Esophagus muscularis mucosa (tissue), 4 donors: ENCODE measurements at regions not wholly inside any gene's neighbourhood (a gene's known extent, or its start where the extent isn't known, plus 50 kb on each side); places are given as distances from the start of the nearest gene placed in this dataset.

ENCODE experiments used
- DNase-seq: peaks from one replicate; pipeline ENCODE4 v3.0.0-alpha.2; 2017; ENCODE audit errors: extremely low spot score
- H3K27ac ChIP-seq, 4 donors: fragments of 200-600 bp; sonication (generic); replicated peaks in 1 of 4; 1 replicate in 3 of 4; 2 replicates in 1 of 4; pipeline ENCODE4 v1.5.1; 2016 to 2019; ENCODE audit warnings: mild to moderate bottlenecking in 1 of 4
- H3K27me3 ChIP-seq, 4 donors: fragments of 200-600 bp; sonication (generic); one replicate each; pipeline versions ENCODE4 v1.5.1 to v1.6.0; 2016 to 2019
- H3K36me3 ChIP-seq, 4 donors: fragments of 200-600 bp; sonication (generic); one replicate each; pipeline ENCODE4 v1.5.1; 2016 to 2019
- H3K4me1 ChIP-seq, 4 donors: fragments of 200-600 bp; sonication (generic); one replicate each; pipeline ENCODE4 v1.5.1; 2016 to 2019
- H3K4me3 ChIP-seq, 4 donors: fragments of 200-600 bp; sonication (generic); 1 replicate in 2 of 4; 2 replicates in 2 of 4; pipeline ENCODE4 v1.5.1; 2016 to 2019; ENCODE audit warnings: mild to moderate bottlenecking in 4 of 4, moderate library complexity in 1 of 4
- H3K9me3 ChIP-seq, 4 donors: fragments of 200-600 bp; sonication (generic); 1 replicate in 3 of 4; 2 replicates in 1 of 4; pipeline ENCODE4 v1.5.1; 2016 to 2019
- EP300 ChIP-seq: sonication (generic); formaldehyde crosslinking; IDR thresholded peaks from one replicate; pipeline ENCODE4 v1.6.1; 2017; ENCODE audit warnings: antibody characterized with exemption
- POLR2A ChIP-seq: fragments of 450-650 bp; IDR thresholded peaks from one replicate; pipeline ENCODE4 v1.6.1; 2017; ENCODE audit warnings: antibody characterized with exemption, moderate library complexity, mild to moderate bottlenecking, low read depth
- POLR2AphosphoS5 ChIP-seq, 2 donors: sonication (generic); formaldehyde crosslinking; IDR thresholded peaks; one replicate each; pipeline ENCODE4 v1.6.1; 2017; ENCODE audit warnings: antibody characterized with exemption in 2 of 2
- WGBS: methylation state at CpG from one replicate; pipeline ENCODE4 v1.1.5; 2018; 5-methylcytosine and 5-hydroxymethylcytosine counted together
- intact Hi-C: fragments of 100-400 bp; cut with DNase I; formaldehyde crosslinking; loops from one replicate; pipeline ENCODE4 v1.15.1; 2023
- TF ChIP-seq, protein P1 (sequence below), 3 experiments: fragments of 200-600 bp in 2 of 3; fragments of 450-650 bp in 1 of 3; sonication (generic) in 2 of 3; IDR thresholded peaks; one replicate each; pipeline ENCODE4 v1.5.1; 2017 to 2019; ENCODE audit warnings: antibody characterized with exemption in 3 of 3, mild to moderate bottlenecking in 2 of 3, moderate library complexity in 1 of 3

DNA sequence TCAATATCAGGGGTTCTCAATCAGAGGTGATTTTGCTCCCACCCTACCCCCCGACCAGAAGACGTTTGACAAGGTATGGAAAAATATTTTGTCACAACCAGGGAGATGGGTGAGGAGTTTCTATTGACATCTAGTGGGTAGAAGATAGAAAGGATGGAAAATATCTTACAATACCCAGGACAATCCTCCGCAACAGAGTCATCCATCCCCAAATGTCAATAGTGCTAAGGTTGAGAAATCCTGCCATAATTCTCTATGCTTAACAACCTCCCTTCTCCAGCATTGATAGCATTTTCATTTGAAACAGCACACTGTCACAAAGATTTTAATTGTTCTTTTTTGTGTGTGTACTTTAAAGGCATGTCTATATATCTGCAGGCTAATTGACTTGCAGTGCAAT is 890.5 kb downstream of the PDHA2 start:
- Histone ChIP-seq H3K9me3 (no peaks in the 10 kb centered on the region), H3K4me1 (no peaks in the 10 kb centered on the region), H3K27ac (no peak overlapping the region), H3K27me3 (no peaks in the 10 kb centered on the region), H3K36me3 (no peaks in the 10 kb centered on the region), H3K4me3 (no peak overlapping the region)
- 87% methylated on average over 3 of the region's 3 CpGs for WGBS
- intact Hi-C loops, result no loop called here
- TF ChIP-seq EP300, result no peak
- no peak for TF ChIP-seq POLR2A
- TF ChIP-seq, protein P1, sequence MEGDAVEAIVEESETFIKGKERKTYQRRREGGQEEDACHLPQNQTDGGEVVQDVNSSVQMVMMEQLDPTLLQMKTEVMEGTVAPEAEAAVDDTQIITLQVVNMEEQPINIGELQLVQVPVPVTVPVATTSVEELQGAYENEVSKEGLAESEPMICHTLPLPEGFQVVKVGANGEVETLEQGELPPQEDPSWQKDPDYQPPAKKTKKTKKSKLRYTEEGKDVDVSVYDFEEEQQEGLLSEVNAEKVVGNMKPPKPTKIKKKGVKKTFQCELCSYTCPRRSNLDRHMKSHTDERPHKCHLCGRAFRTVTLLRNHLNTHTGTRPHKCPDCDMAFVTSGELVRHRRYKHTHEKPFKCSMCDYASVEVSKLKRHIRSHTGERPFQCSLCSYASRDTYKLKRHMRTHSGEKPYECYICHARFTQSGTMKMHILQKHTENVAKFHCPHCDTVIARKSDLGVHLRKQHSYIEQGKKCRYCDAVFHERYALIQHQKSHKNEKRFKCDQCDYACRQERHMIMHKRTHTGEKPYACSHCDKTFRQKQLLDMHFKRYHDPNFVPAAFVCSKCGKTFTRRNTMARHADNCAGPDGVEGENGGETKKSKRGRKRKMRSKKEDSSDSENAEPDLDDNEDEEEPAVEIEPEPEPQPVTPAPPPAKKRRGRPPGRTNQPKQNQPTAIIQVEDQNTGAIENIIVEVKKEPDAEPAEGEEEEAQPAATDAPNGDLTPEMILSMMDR (IDR thresholded peaks at IDR 0.05), result no peak
- TF ChIP-seq POLR2AphosphoS5 (IDR thresholded peaks at IDR 0.05), result no peak
- DNase-seq, result no peak

DNA sequence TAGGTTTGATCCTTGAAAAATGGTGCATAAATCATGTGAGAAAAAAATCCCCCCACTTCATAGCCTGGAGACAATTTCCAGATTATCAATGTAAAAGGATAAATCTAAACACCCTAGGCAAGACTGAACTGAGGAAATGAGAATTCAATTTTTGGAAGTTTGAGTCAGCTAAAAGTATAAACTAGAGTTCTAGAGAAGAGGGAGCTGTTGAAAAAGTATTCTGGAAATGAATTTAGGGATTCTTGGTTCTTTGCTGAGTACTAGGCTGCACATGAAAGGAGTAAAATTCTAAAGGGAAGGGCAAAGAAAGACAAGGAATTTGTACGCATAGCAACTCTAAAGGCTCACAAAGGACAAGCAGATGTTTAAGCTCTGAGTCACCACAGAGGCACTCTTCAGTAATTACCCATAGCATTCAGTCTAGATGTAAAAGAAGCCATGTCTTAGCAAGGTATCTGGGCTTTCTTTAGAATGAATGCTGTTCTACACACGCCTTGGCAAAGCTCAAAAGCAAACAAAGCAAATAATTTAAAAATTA is 896.5 kb downstream of the PDHA2 start:
- no peaks in the 10 kb centered on the region for H3K9me3 ChIP-seq
- H3K27me3 ChIP-seq, result no peaks in the 10 kb centered on the region
- TF ChIP-seq POLR2A, result no peak
- TF ChIP-seq, protein P1 (IDR thresholded peaks at IDR 0.05), result no peak
- no peak for TF ChIP-seq POLR2AphosphoS5 (IDR thresholded peaks at IDR 0.05)
- TF ChIP-seq EP300, result no peak
- intact Hi-C loops, result no loop called here
- H3K27ac ChIP-seq, result no peak overlapping the region
- DNase-seq, result no peak
- H3K4me1 ChIP-seq, result no peaks in the 10 kb centered on the region
- H3K36me3 ChIP-seq, result no peaks in the 10 kb centered on the region
- 71% methylated on average over 2 of the region's 2 CpGs for WGBS
- no peak overlapping the region for H3K4me3 ChIP-seq

DNA sequence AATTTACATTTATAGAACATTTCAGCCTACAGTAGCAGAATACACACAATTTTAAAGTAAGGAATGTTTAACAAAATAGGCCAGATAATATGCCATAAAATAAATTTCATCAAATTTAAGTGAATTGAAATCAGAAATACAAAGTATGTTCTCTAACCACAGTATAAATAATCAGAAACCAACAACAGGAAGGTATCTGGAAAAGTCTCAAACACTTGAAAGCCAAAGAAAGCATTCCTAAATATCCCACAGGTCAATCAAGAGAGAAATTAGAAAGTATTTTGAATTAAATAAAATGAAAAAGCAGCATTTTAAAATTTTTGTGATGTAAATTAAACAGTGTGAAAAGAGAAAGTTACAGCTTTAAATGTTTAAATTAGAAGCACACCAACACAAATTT is 899.2 kb downstream of the PDHA2 start:
- Histone ChIP-seq H3K27ac (no peak overlapping the region), H3K9me3 (peaks cover 0 to 8% (median 7%) of the 10 kb centered on the region in 4 donors), H3K4me3 (no peak overlapping the region), H3K4me1 (no peaks in the 10 kb centered on the region), H3K27me3 (no peaks in the 10 kb centered on the region), H3K36me3 (no peaks in the 10 kb centered on the region)
- TF ChIP-seq, protein P1 (IDR thresholded peaks at IDR 0.05), result no peak
- TF ChIP-seq POLR2A, result no peak
- TF ChIP-seq EP300, result no peak
- TF ChIP-seq POLR2AphosphoS5 (IDR thresholded peaks at IDR 0.05), result no peak
- no peak for DNase-seq
- intact Hi-C loops, result no loop called here

DNA sequence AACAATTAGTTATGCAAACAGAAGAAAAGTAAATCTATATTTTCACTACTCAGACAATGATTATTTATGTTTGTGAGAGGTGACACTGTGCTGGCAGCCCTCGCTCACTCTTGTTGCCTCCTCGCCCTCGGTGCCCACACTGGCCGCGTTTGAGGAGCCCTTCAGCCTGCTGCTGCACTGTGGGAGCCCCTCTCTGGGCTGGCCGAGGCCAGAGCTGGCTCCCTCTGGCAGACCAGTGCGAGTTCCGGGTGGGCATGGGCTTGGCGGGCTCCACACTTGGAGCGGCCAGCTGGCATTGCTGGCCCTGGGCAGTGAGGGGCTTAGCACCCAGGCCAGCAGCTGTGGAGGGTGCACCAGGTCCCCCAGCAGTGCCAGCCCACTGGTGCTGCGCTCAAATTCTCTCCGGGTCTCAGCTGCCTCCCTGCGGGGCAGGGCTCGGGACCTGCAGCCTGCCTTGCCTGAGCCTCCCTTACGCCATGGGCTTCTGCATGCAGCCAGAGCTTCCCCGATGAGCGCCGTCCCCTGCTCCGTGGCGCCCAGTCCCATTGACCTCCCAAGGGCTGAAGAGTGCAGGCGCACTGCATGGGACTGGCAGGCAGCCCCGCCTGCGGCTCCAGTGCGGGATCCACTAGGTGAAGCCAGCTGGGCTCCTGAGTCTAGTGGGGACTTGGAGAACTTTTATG is 902.6 kb downstream of the PDHA2 start:
- TF ChIP-seq EP300 (no peak), POLR2A (no peak), POLR2AphosphoS5 (IDR thresholded peaks at IDR 0.05) (no peak)
- TF ChIP-seq, protein P1 (IDR thresholded peaks at IDR 0.05), result no peak
- Histone ChIP-seq H3K4me1 (no peaks in the 10 kb centered on the region), H3K27ac (no peak overlapping the region), H3K27me3 (no peaks in the 10 kb centered on the region), H3K36me3 (no peaks in the 10 kb centered on the region), H3K9me3 (peaks cover 0 to 8% (median 7%) of the 10 kb centered on the region in 4 donors), H3K4me3 (no peak overlapping the region)
- intact Hi-C loops, result no loop called here
- 95% methylated on average over 17 of the region's 24 CpGs for WGBS
- DNase-seq, result no peak

DNA sequence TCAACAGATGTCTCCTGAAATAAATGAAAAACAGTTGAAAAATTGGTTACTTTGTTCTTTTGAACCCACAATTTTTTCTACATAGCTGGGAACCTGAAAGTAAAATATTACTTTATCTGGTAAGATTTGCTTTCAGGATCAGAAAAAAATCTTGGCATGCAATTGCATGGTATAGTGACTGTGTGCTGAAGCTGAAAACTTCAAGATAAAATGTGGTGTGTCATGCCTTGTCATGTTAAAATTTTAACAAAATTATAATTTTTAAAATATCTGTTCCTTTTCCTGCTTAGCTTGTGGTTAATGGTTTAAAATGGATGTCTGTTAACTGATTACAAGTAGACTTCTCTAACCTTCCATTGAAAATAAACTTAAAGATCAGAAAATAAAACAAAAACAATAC is 904.8 kb downstream of the PDHA2 start:
- intact Hi-C loops, result no loop called here
- no peaks in the 10 kb centered on the region for H3K4me1 ChIP-seq
- no peak overlapping the region for H3K27ac ChIP-seq
- no peak for DNase-seq
- TF ChIP-seq POLR2AphosphoS5 (IDR thresholded peaks at IDR 0.05) (no peak), POLR2A (no peak), EP300 (no peak)
- TF ChIP-seq, protein P1 (IDR thresholded peaks at IDR 0.05), result no peak
- peaks cover 0 to 8% (median 7%) of the 10 kb centered on the region in 4 donors for H3K9me3 ChIP-seq
- H3K4me3 ChIP-seq, result no peak overlapping the region
- H3K36me3 ChIP-seq, result no peaks in the 10 kb centered on the region
- H3K27me3 ChIP-seq, result no peaks in the 10 kb centered on the region
